IPS-20b (cell line): ENCODE measurements at regions not wholly inside any gene's neighbourhood (a gene's known extent, or its start where the extent isn't known, plus 50 kb on each side); places are given as distances from the start of the nearest gene placed in this dataset.
"Not testable (repeated sequence)": the region's sequence is repeated elsewhere in the genome, so short reads cannot be mapped to it uniquely, and the experiment has no call there.

Source experiments
- H3K27ac ChIP-seq: one replicate; pipeline ENCODE4 v1.5.1; 2013; ENCODE audit warnings: low read length
- H3K27me3 ChIP-seq: 2 replicates; pipeline ENCODE4 v1.6.1; 2013; ENCODE audit warnings: mild to moderate bottlenecking, low read length, inconsistent platforms; ENCODE audit not compliant: insufficient read depth
- H3K36me3 ChIP-seq: 2 replicates; pipeline ENCODE4 v1.6.1; 2013; ENCODE audit warnings: low read depth, mild to moderate bottlenecking, inconsistent platforms, low read length, moderate library complexity; ENCODE audit not compliant: insufficient read depth
- H3K4me1 ChIP-seq: 2 replicates; pipeline ENCODE4 v1.6.1; 2013; ENCODE audit warnings: mild to moderate bottlenecking, control low read depth, inconsistent platforms, low read length, moderate library complexity; ENCODE audit not compliant: insufficient read depth
- H3K4me3 ChIP-seq: 2 replicates; pipeline ENCODE4 v1.5.1; 2013; ENCODE audit warnings: mild to moderate bottlenecking, low read length, inconsistent platforms
- H3K9ac ChIP-seq: 2 replicates; pipeline ENCODE4 v1.6.1; 2013; ENCODE audit warnings: low read depth, mild to moderate bottlenecking, inconsistent platforms, low read length, moderate library complexity
- H3K9me3 ChIP-seq: 2 replicates; pipeline ENCODE4 v1.6.1; 2013; ENCODE audit warnings: mild to moderate bottlenecking, low read depth, low read length, inconsistent platforms; ENCODE audit not compliant: insufficient read depth

GRCh38 chr13:60261432-60262351, 98.0 kb upstream of the DIAPH3 start:
- no peaks in the 10 kb centered on the region for H3K27me3 ChIP-seq
- H3K27ac ChIP-seq = peak overlapping the region; percentile 68
- H3K4me3 ChIP-seq = peak overlapping the region; percentile 40; the same call in 1 of the 2 replicates
- H3K9me3 ChIP-seq = no peaks in the 10 kb centered on the region; the same call in 1 of the 2 replicates
- peak overlapping the region; percentile 55; the same call in 1 of the 2 replicates for H3K9ac ChIP-seq
- H3K4me1 ChIP-seq = peaks cover 16% of the 10 kb centered on the region; the same call in 1 of the 2 replicates
- no peaks in the 10 kb centered on the region for H3K36me3 ChIP-seq

- Histone ChIP-seq H3K4me1 (peaks cover 30% of the 10 kb centered on the region; the same call in 1 of the 2 replicates), H3K9ac (no peak overlapping the region), H3K36me3 (no peaks in the 10 kb centered on the region), H3K9me3 (no peaks in the 10 kb centered on the region; the same call in 1 of the 2 replicates), H3K27ac (no peak overlapping the region), H3K27me3 (peaks cover 5% of the 10 kb centered on the region; the same call in 1 of the 2 replicates), H3K4me3 (no peak overlapping the region)
Measured at GRCh38 chr13:60265566-60265965, 101.8 kb upstream of the DIAPH3 start.

DNA sequence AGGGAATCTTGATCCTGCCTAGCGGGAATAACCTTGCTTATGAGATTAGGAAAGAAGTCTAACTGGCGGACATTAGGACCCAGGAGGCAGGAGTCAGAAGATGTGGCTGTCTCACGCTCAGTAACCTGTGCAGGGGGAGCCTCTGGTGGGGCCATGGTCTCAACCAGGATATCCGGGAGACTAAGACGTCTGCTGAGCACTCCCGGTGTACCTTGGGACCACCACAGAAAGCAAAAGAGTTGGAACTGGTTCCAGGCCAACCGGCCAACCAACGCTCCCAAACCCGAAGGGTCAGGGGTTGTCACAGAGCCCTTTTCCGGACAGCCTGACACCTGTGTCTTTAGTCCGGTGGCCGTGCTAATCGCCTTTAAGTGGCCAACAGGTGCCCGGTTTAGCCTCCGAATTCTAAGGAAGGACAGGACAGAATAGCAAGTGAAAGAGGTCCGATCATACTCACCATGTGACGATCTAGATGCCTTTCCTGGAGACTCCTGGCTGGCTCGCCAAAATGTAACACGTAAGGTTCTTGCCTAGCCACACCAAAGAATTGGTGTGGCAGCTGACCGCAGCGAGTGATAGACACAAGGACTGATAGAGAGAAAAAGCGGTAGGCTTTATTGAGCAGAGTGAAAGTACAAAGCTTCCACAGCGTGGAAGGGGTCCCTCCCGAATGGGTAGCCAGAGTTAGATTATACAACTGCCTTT, 103.9 kb upstream of the DIAPH3 start:
- Histone ChIP-seq H3K4me1 (peaks cover 21% of the 10 kb centered on the region; the same call in 1 of the 2 replicates), H3K9ac (peak overlapping the region; percentile 53), H3K27ac (no peak overlapping the region), H3K36me3 (no peaks in the 10 kb centered on the region), H3K9me3 (no peaks in the 10 kb centered on the region; the same call in 1 of the 2 replicates), H3K4me3 (peak overlapping the region; percentile 77), H3K27me3 (peaks cover 5% of the 10 kb centered on the region; the same call in 1 of the 2 replicates)

GRCh38 chr13:60268203-60268555, 104.5 kb upstream of the DIAPH3 start:
- Histone ChIP-seq H3K27ac (no peak overlapping the region), H3K4me1 (peaks cover 22% of the 10 kb centered on the region; the same call in 1 of the 2 replicates), H3K9ac (peak overlapping the region; percentile 53; the same call in 1 of the 2 replicates), H3K36me3 (no peaks in the 10 kb centered on the region), H3K9me3 (no peaks in the 10 kb centered on the region), H3K27me3 (peaks cover 5% of the 10 kb centered on the region; the same call in 1 of the 2 replicates), H3K4me3 (peak overlapping the region; percentile 77)

GRCh38 chr13:60273971-60274527, 110.3 kb upstream of the DIAPH3 start:
- Histone ChIP-seq H3K9me3 (no peaks in the 10 kb centered on the region), H3K27me3 (no peaks in the 10 kb centered on the region; the same call in 1 of the 2 replicates), H3K36me3 (no peaks in the 10 kb centered on the region)

DNA sequence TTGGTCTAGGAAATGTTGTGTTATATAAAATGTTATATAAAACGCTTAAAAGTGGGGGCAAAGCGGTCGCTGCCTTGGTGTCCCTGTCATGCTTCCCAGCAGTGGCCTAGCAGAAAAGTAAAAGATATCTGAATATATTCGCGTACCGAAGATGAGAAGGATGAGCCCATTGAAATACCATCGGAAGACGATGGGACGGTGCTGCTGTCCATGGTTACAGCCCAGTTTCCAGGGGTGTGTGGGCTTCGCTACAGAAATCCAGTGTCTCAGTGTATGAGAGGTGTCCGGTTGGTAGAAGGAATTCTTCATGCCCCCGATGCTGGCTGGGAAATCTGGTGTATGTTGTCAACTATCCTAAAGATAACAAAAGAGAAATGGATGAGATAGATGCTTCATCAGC, 110.9 kb upstream of the DIAPH3 start:
- Histone ChIP-seq H3K27me3 (no peaks in the 10 kb centered on the region), H3K4me3 (no peak overlapping the region), H3K9me3 (no peaks in the 10 kb centered on the region), H3K36me3 (no peaks in the 10 kb centered on the region), H3K4me1 (peaks cover 21% of the 10 kb centered on the region; the same call in 1 of the 2 replicates), H3K27ac (no peak overlapping the region), H3K9ac (no peak overlapping the region)

More at GRCh38 chr13:60273971-60274527, 110.3 kb upstream of the DIAPH3 start:
- Histone ChIP-seq H3K27ac (no peak overlapping the region), H3K9ac (no peak overlapping the region), H3K4me1 (peaks cover 26% of the 10 kb centered on the region; the same call in 1 of the 2 replicates), H3K4me3 (no peak overlapping the region)

DNA sequence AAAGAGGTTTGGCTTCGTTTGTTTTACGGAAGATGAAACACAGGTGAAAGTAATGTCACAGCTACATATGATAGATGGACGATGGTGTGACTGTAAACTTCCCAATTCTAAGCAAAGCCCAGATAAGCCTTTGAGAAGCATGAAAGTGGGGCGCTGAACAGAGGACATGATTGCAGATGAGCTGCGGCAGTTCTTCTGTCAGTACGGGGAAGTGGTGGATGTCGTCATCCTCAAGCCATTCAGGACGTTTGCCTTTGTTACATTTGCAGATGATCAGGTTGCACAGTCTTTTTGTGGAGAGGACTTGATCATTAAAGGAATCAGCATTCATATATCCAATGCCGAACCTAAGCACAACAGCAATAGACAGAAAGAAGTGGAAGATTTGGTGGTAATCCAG, 111.5 kb upstream of the DIAPH3 start:
- Histone ChIP-seq H3K9me3 (no peaks in the 10 kb centered on the region), H3K27me3 (no peaks in the 10 kb centered on the region), H3K27ac (no peak overlapping the region), H3K36me3 (no peaks in the 10 kb centered on the region), H3K9ac (no peak overlapping the region), H3K4me1 (peaks cover 16% of the 10 kb centered on the region; the same call in 1 of the 2 replicates), H3K4me3 (no peak overlapping the region)

- H3K9ac ChIP-seq, H3K9me3 ChIP-seq, H3K36me3 ChIP-seq, H3K4me1 ChIP-seq, H3K27me3 ChIP-seq, H3K4me3 ChIP-seq, H3K27ac ChIP-seq: not testable (repeated sequence)
Measured at GRCh38 chr13:60280524-60280923, 116.5 kb upstream of the TDRD3 start.

GRCh38 chr13:60282186-60282585, 114.8 kb upstream of the TDRD3 start:
- H3K36me3 ChIP-seq = no peaks in the 10 kb centered on the region
- no peaks in the 10 kb centered on the region for H3K9me3 ChIP-seq
- peaks cover 7% of the 10 kb centered on the region; the same call in 1 of the 2 replicates for H3K4me1 ChIP-seq
- H3K27ac ChIP-seq = no peak overlapping the region
- H3K27me3 ChIP-seq = no peaks in the 10 kb centered on the region
- H3K9ac ChIP-seq = no peak overlapping the region
- no peak overlapping the region for H3K4me3 ChIP-seq

DNA sequence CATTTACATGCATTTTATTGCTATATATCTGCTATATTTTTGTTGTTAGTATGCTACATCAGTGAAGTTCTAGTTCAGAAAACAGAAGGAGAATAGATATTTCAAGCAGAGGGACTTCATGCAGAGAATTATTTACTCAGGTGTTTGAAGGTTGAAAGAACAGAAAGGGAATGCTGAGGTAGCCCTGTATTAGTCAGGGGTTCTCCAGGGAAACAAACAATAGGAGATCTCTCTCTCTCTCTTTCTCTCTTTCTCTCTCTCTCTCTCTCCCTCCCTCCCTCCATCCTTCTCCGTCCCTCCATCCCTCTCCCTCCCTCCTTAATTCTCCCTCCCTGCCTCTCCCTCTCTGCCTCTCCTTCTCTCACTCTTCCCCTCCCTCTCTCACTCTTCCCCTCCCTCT, 114.3 kb upstream of the TDRD3 start:
- Histone ChIP-seq H3K9me3 (no peaks in the 10 kb centered on the region), H3K27me3 (no peaks in the 10 kb centered on the region), H3K9ac (no peak overlapping the region), H3K4me3 (no peak overlapping the region), H3K27ac (no peak overlapping the region), H3K36me3 (no peaks in the 10 kb centered on the region), H3K4me1 (peaks cover 7% of the 10 kb centered on the region; the same call in 1 of the 2 replicates)

GRCh38 chr13:60286707-60287106, 110.3 kb upstream of the TDRD3 start:
- Histone ChIP-seq H3K36me3 (no peaks in the 10 kb centered on the region), H3K9ac (no peak overlapping the region), H3K27me3 (no peaks in the 10 kb centered on the region), H3K4me1 (peaks cover 7% of the 10 kb centered on the region; the same call in 1 of the 2 replicates), H3K27ac (no peak overlapping the region), H3K4me3 (no peak overlapping the region), H3K9me3 (no peaks in the 10 kb centered on the region; the same call in 1 of the 2 replicates)
